ENCODE measurements at regions not wholly inside any gene's neighbourhood (a gene's known extent, or its start where the extent isn't known, plus 50 kb on each side); places are given as distances from the start of the nearest gene placed in this dataset.
A peak's percentile ranks its signal among the peaks of the same experiment; 100 is the strongest.

GRCh38 chr6:63371104-63371715 is 51.4 kb upstream of the LGSN start:
- DNase-seq, result no peak

GRCh38 chr6:63372951-63373533 is 53.3 kb upstream of the LGSN start:
- DNase-seq, result no peak

- DNase-seq, result no peak
These were observed 69.5 kb upstream of the LGSN start for GRCh38 chr6:63389191-63389844.

GRCh38 chr6:63391203-63391970 is 71.6 kb upstream of the LGSN start:
- no peak for DNase-seq

GRCh38 chr6:63392092-63392724 is 72.4 kb upstream of the LGSN start:
- DNase-seq, result no peak

GRCh38 chr6:63394656-63395308 is 75.0 kb upstream of the LGSN start:
- no peak for DNase-seq

GRCh38 chr6:63395381-63395780 is 75.6 kb upstream of the LGSN start:
- no peak for DNase-seq

- no peak for DNase-seq
These were observed 83.9 kb upstream of the LGSN start for GRCh38 chr6:63403725-63404124.

GRCh38 chr6:63410435-63411426 is 90.9 kb upstream of the LGSN start:
- DNase-seq, result no peak

- DNase-seq, result no peak
These were observed 95.5 kb upstream of the LGSN start for GRCh38 chr6:63415286-63415685.

GRCh38 chr6:63418741-63419140 is 99.0 kb upstream of the LGSN start:
- DNase-seq, result peak; percentile 0

- no peak for DNase-seq
These were observed 104.9 kb upstream of the LGSN start for GRCh38 chr6:63424636-63425035.

- DNase-seq, result no peak
These were observed 105.7 kb upstream of the LGSN start for GRCh38 chr6:63425493-63425892.

GRCh38 chr6:63426844-63427243 is 107.1 kb upstream of the LGSN start:
- no peak for DNase-seq

- no peak for DNase-seq
These were observed 108.2 kb upstream of the LGSN start for GRCh38 chr6:63427951-63428350.

- DNase-seq, result no peak
These were observed 111.3 kb upstream of the LGSN start for GRCh38 chr6:63430985-63431519.

- DNase-seq, result no peak
These were observed 115.2 kb upstream of the LGSN start for GRCh38 chr6:63434943-63435342.

GRCh38 chr6:63436356-63436755 is 116.6 kb upstream of the LGSN start:
- no peak for DNase-seq

GRCh38 chr6:63437058-63437457 is 117.3 kb upstream of the LGSN start:
- DNase-seq, result no peak

- no peak for DNase-seq
These were observed 120.3 kb upstream of the LGSN start for GRCh38 chr6:63440057-63440456.

GRCh38 chr6:63440594-63440993 is 120.8 kb upstream of the LGSN start:
- DNase-seq, result no peak

All from occipital lobe (tissue), 1 donor.